NOMO-1 treated with dmso at 0.1 percent for 144 hours (cell line): ENCODE measurements at regions not wholly inside any gene's neighbourhood (a gene's known extent, or its start where the extent isn't known, plus 50 kb on each side); places are given as distances from the start of the nearest gene placed in this dataset.
"Not testable (repeated sequence)": the region's sequence is repeated elsewhere in the genome, so short reads cannot be mapped to it uniquely, and the experiment has no call there.

ENCODE experiments used
- DNase-seq: peaks from one replicate; lab custom pipeline; 2025; ENCODE audit not compliant: unreplicated experiment; lab: John Stamatoyannopoulos, UW

GRCh38 chr5:120813551-120813950, 349.5 kb downstream of the PRR16 start:
- DNase-seq: no peak

GRCh38 chr5:120817044-120817985, 353.2 kb downstream of the PRR16 start:
- DNase-seq: no peak

GRCh38 chr5:120818128-120818527, 354.0 kb downstream of the PRR16 start:
- DNase-seq: no peak

DNA sequence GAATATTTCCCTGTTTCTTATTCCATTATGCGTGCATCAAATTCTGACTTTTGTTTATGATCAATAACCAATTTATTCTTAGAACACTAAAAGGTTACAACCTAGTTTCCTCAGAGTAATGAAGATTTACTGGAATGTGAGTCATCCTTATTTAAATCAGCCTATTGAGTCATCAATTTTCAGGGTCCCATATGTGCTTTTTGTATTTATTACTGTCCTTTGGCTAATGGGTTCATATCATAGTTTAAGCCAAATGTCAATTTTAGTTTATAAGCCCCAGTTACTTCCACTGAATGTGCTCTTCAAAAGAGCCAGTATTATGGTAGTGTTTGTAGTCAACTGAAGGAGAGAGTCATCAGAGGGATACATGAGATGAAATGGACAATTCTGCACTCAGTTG, 359.2 kb downstream of the PRR16 start:
- no peak for DNase-seq

- not testable (repeated sequence) for DNase-seq
Observed at GRCh38 chr5:120831646-120832045, 367.5 kb downstream of the PRR16 start.

- no peak for DNase-seq
Observed at GRCh38 chr5:120841830-120842229, 377.7 kb downstream of the PRR16 start.

DNA sequence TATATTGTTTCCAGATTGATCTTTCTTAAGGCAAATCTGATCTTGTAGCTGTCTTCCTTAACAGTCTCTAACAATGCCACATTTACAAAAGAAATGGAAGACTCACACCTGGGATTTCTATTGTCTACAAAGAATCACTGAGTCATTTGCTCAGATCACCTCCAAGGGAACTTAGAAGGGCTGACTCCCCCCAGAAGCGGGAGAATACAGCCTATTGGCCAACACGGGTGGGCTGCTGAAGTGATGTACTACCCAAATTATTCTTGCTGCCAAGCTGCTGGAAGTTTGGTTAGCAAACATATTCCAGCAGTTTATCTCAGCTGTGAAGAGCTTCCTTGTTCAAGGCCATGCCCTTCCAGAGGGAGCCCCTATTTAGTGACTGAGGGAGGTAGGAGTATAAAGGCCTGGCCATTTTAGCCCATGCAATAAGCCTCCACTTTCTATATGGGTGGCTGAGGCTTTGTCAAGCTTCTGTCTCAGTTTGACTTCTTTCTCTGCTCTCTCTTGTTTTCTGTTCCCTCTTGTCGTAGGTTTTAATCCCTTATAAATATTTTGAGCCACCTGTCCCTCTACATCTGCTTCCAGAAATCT, 379.4 kb downstream of the PRR16 start:
- no peak for DNase-seq

DNA sequence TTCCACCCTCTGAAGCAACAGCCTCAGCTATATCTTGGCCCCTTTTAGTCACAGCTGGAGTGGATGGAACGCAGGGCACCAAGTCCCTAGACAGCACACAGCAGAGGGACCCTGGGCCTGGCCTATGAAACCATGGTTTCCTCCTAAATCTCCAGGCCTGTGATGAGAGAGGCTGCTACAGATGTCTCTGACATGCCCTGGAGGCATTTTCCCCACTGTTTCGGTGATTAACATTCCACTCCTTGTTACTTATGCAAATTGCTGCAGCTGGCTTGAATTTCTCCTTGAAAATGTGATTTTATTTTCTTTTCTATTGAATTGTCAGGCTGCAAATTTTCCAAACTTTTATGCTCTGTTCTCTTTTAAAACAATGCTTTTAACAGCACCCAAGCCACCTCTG, 384.8 kb downstream of the PRR16 start:
- DNase-seq: no peak

DNA sequence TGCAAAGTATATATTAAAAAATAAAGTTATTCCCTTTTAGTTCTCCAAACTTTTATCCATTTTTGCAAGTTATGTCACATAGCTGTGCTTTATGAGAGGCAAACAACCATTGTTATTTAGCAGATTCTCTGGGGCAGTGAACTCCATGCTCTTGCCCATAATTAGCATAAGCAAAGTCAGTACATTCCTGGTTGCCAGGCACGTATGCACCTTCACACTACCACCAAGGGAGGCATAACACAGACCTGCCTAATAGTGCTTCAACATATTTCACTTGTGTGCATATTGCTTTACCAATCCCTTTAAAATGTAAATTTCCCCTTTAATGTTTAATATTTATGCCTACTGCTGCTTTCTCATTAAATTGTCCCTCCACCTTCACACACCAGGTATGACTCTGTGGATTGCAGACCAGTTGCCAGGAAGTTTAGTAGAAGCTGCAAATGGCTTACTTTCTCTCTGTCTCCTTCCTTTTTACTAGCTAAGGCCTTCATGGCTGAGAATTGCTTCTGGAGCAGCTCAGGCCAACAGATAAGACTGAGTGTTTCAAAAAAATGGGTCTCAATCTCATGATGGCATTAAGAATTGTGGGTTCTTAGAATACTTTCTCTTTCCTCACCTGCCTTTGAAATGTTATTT, 388.2 kb downstream of the PRR16 start:
- DNase-seq: no peak

DNA sequence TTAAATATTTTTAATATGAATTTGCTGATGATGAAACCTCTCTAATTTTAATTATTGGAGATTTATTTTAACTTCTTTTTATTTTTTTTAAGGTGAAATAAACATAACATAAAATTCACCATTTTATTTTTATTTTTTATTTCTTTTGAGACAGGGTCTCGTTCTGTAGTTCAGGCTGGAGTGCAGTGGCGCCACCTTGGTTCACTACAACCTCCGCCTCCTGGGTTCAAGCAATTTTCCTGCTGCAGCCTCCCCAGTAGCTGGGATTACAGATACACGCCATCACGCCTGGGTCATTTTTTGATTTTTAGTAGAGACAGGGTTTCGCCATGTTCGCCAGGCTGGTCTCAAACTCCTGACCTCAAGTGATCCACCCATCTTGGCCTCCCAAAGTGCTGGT, 402.9 kb downstream of the PRR16 start:
- no peak for DNase-seq

DNA sequence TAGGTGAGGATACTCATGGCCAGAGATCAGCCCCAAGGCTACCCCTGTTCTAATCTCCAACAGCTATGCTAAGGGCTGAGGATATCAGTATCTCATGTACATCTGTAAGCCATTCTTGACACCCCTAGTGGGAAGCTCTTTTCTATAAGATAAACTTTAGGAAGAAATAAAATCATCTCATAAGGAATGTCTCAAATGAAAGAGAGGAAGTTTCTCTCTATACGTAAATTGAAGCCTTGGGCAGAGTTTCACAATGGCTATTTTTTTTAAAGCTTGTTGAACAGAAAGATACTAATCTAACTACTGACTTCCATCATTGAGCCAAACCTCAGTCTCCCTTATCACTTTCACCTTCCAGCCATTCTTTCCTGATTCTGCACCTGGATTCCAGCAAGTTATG, 405.7 kb downstream of the PRR16 start:
- no peak for DNase-seq

GRCh38 chr5:120872297-120872696, 408.2 kb downstream of the PRR16 start:
- DNase-seq: no peak

GRCh38 chr5:120873083-120873482, 409.0 kb downstream of the PRR16 start:
- DNase-seq: no peak

GRCh38 chr5:120874081-120874862, 410.2 kb downstream of the PRR16 start:
- DNase-seq: no peak

DNA sequence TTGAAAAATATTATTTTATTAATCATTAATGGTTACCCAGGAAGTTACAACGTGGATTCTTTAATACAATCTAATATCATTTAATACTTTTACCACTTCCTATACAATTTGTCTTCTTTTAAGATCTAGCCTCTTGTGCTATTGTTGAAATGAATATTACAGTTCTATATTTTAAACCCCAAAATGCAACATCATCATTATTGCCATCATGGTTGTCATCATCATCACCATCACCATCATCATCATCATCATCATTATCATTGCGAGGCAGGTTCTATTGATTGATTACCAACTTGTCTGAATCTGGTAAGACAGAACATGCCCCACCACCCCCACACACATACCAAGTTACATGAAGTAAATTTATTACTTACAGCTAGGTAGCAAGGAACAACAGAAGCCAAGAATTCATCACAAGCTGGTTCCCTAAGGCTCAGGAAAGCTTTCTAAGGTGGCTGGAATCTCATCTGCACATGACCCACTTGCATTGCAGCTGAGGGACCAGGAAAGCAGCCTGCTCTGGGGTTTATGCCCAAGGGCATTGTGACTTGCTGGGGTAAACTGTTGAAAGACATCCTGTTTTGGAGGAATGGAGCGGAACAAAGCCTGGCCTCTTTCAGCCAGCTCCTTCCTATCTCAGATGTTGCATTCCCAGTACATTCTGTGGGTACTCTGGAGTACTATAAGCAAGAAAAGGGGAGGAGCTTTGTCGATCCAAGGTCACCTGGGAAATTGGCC, 418.1 kb downstream of the PRR16 start:
- DNase-seq: no peak

GRCh38 chr5:120886351-120886860, 422.3 kb downstream of the PRR16 start:
- DNase-seq: no peak

GRCh38 chr5:120895660-120896059, 431.6 kb downstream of the PRR16 start:
- DNase-seq: no peak

- DNase-seq: no peak
Observed at GRCh38 chr5:120901199-120901598, 437.1 kb downstream of the PRR16 start.

- DNase-seq: no peak
Observed at GRCh38 chr5:120907953-120908352, 443.9 kb downstream of the PRR16 start.

- no peak for DNase-seq
Observed at GRCh38 chr5:120910629-120911028, 446.5 kb downstream of the PRR16 start.
